K562 (cell line): ENCODE measurements at regions not wholly inside any gene's neighbourhood (a gene's known extent, or its start where the extent isn't known, plus 50 kb on each side); places are given as distances from the start of the nearest gene placed in this dataset.

Experiments used
- CBX1 ChIP-seq: sonication (generic); IDR thresholded peaks from 2 replicates; pipeline ENCODE4 v1.6.1; 2016; ENCODE audit warnings: antibody characterized with exemption, low read depth, mild to moderate bottlenecking
- CREB3L1 ChIP-seq: fragments of 450-650 bp; IDR thresholded peaks from 2 replicates; pipeline ENCODE4 v1.6.1; 2014; ENCODE audit warnings: low read depth, mild to moderate bottlenecking, moderate library complexity, borderline replicate concordance
- CTBP1 ChIP-seq: fragments of 450-650 bp; IDR thresholded peaks from 2 replicates; pipeline ENCODE4 v1.6.1; 2016; ENCODE audit warnings: borderline replicate concordance
- DACH1 ChIP-seq: fragments of 450-650 bp; IDR thresholded peaks from 2 replicates; pipeline ENCODE4 v1.6.1; 2018; ENCODE audit not compliant: partially characterized antibody
- ETS2 ChIP-seq: IDR thresholded peaks from 2 replicates; pipeline ENCODE4 v1.6.1; 2016; ENCODE audit warnings: borderline replicate concordance, missing genetic modification characterization, mild to moderate bottlenecking, moderate library complexity, missing compliant biosample characterization; ENCODE audit not compliant: poor library complexity, severe bottlenecking
- GATA2 ChIP-seq: sonication (generic); formaldehyde crosslinking; IDR thresholded peaks from 2 replicates; pipeline ENCODE4 v1.4.0; 2020; ENCODE audit warnings: mild to moderate bottlenecking, missing genetic modification reagents
- HBP1 ChIP-seq: fragments of 450-650 bp; formaldehyde crosslinking; IDR thresholded peaks from 2 replicates; pipeline ENCODE4 v1.4.0; 2022; ENCODE audit warnings: missing genetic modification characterization
- HNRNPUL1 ChIP-seq: fragments of 200-400 bp; formaldehyde crosslinking; IDR thresholded peaks from 2 replicates; pipeline ENCODE4 v1.6.1; 2017; ENCODE audit warnings: low read length
- KDM4B ChIP-seq, 2 experiments: fragments of 450-650 bp in 1 of 2; sonication (generic) in 1 of 2; IDR thresholded peaks; 2 replicates each; pipeline ENCODE4 v1.6.1; 2016 to 2017; ENCODE audit warnings: borderline replicate concordance in 2 of 2, antibody characterized with exemption in 1 of 2, low read depth in 1 of 2, mild to moderate bottlenecking in 1 of 2
- KLF13 ChIP-seq: fragments of 450-650 bp; IDR thresholded peaks from 2 replicates; pipeline ENCODE4 v1.6.1; 2016; ENCODE audit warnings: missing genetic modification characterization, low read depth, mild to moderate bottlenecking, missing compliant biosample characterization, moderate library complexity, borderline replicate concordance
- PCBP1 ChIP-seq: fragments of 200-400 bp; formaldehyde crosslinking; IDR thresholded peaks from 2 replicates; pipeline ENCODE4 v1.6.1; 2018; ENCODE audit warnings: mild to moderate bottlenecking, low read depth, low read length; ENCODE audit not compliant: poor library complexity, severe bottlenecking
- TEAD4 ChIP-seq, 2 experiments: sonication (generic) in 1 of 2; formaldehyde crosslinking in 1 of 2; IDR thresholded peaks; 2 replicates each; pipeline versions ENCODE4 v1.6.1 to v1.8.0; 2012 to 2022; ENCODE audit warnings: borderline replicate concordance in 1 of 2, inconsistent platforms in 1 of 2, low read length in 1 of 2, mild to moderate bottlenecking in 1 of 2, missing genetic modification reagents in 1 of 2
- TGIF2 ChIP-seq: sonication (generic); formaldehyde crosslinking; IDR thresholded peaks from 2 replicates; pipeline ENCODE4 v1.8.1; 2022; ENCODE audit warnings: mild to moderate bottlenecking, missing genetic modification reagents, moderate library complexity
- ZMIZ1 ChIP-seq, 2 experiments: fragments of 150-350 bp in 1 of 2; IDR thresholded peaks; 2 replicates each; pipeline ENCODE4 v1.6.1; 2012 to 2016; ENCODE audit warnings: low read depth in 2 of 2, low read length in 2 of 2, mild to moderate bottlenecking in 1 of 2, moderate library complexity in 1 of 2
- ZNF655 ChIP-seq: fragments of 250-450 bp; sonication (Bioruptor Pico); IDR thresholded peaks from 2 replicates; pipeline ENCODE4 v1.5.0; 2021
- ZNF668 ChIP-seq: fragments of 250-450 bp; sonication (Bioruptor Pico); IDR thresholded peaks from 2 replicates; pipeline ENCODE4 v1.8.0; 2022; ENCODE audit warnings: mild to moderate bottlenecking, inconsistent platforms
- ZNF699 ChIP-seq: fragments of 250-450 bp; sonication (Bioruptor Pico); IDR thresholded peaks from 2 replicates; pipeline ENCODE4 v1.8.0; 2021; ENCODE audit warnings: mild to moderate bottlenecking, moderate library complexity; ENCODE audit not compliant: insufficient replicate concordance
- ZNF766 ChIP-seq: fragments of 200-800 bp; sonication (Bioruptor generic); conservative IDR thresholded peaks from 2 replicates; pipeline ENCODE4 v1.6.1; 2016; ENCODE audit warnings: missing genetic modification characterization, missing compliant biosample characterization
- ZNF785 ChIP-seq: fragments of 250-450 bp; sonication (Bioruptor Pico); IDR thresholded peaks from 2 replicates; pipeline ENCODE4 v1.4.0; 2020; ENCODE audit warnings: mild to moderate bottlenecking
- ZNF79 ChIP-seq: fragments of 250-450 bp; sonication (Bioruptor Pico); IDR thresholded peaks from 2 replicates; pipeline ENCODE4 v1.4.0; 2020; ENCODE audit warnings: low read depth, mild to moderate bottlenecking, moderate library complexity
- ZSCAN32 ChIP-seq: fragments of 450-650 bp; formaldehyde crosslinking; IDR thresholded peaks from 2 replicates; pipeline ENCODE4 v1.4.0; 2020; ENCODE audit warnings: mild to moderate bottlenecking, moderate library complexity

GRCh38 chr12:32034045-32034444 is 72.6 kb upstream of the BICD1 start (continued):
- no peak for TF ChIP-seq ZSCAN32 (CRISPR knock-in tag)
- no peak for TF ChIP-seq HBP1 (CRISPR knock-in tag)
- no peak for TF ChIP-seq ZNF785
- TF ChIP-seq CTBP1 = no peak
- TF ChIP-seq ZNF668 = no peak
- no peak for TF ChIP-seq CBX1
- TF ChIP-seq HNRNPUL1 = no peak
- peak; percentile 79 for TF ChIP-seq DACH1
- TF ChIP-seq KLF13 (tag) = no peak
- no peak for TF ChIP-seq ZNF79 (CRISPR knock-in tag)
- no peak for TF ChIP-seq ZNF699 (CRISPR knock-in tag)
- no peak for TF ChIP-seq ZNF655 (CRISPR knock-in tag)
- TF ChIP-seq GATA2 (CRISPR knock-in tag) = no peak
- TF ChIP-seq TGIF2 (CRISPR knock-in tag) = no peak
- no peak for TF ChIP-seq ETS2 (tag)
- peak in 1 of 2 experiments; percentile 15; a peak in 1 of 4 replicates for TF ChIP-seq ZMIZ1 (IDR thresholded peaks at IDR 0.05; ENCODE audit: low read depth in 2 of 2, low read length in 2 of 2)
- peak; percentile 73 for TF ChIP-seq TEAD4 (IDR thresholded peaks at IDR 0.05; ENCODE audit: low read length)
- TF ChIP-seq TEAD4 (CRISPR knock-in tag; IDR thresholded peaks at IDR 0.05; ENCODE audit: borderline replicate concordance) = no peak
- no peak for TF ChIP-seq KDM4B (IDR thresholded peaks at IDR 0.05; ENCODE audit: borderline replicate concordance in 2 of 2, low read depth in 1 of 2)
- TF ChIP-seq PCBP1 = no peak
- TF ChIP-seq CREB3L1 = no peak
- TF ChIP-seq ZNF766 = no peak
